Ovary (tissue), 7 donors: ENCODE measurements at regions not wholly inside any gene's neighbourhood (a gene's known extent, or its start where the extent isn't known, plus 50 kb on each side); places are given as distances from the start of the nearest gene placed in this dataset.

Source experiments
- DNase-seq, 5 donors: peaks; one replicate each; pipeline ENCODE4 v3.0.0-alpha.2; 2019 to 2020
- H3K27ac ChIP-seq, 2 donors: fragments of 200-600 bp; one replicate each; pipeline versions ENCODE4 v1.5.1 to v1.8.0; 2019 to 2022
- H3K27me3 ChIP-seq: fragments of 200-600 bp; one replicate; pipeline ENCODE4 v1.8.0; 2022
- H3K36me3 ChIP-seq: fragments of 200-600 bp; sonication (generic); one replicate; pipeline ENCODE4 v1.5.1; 2019
- H3K4me1 ChIP-seq: one replicate; pipeline ENCODE4 v1.8.1; 2013; ENCODE audit warnings: mild to moderate bottlenecking, moderate library complexity; ENCODE audit not compliant: insufficient read depth
- H3K4me3 ChIP-seq: fragments of 200-600 bp; sonication (generic); one replicate; pipeline ENCODE4 v1.5.1; 2017
- H3K9me3 ChIP-seq, 2 donors: fragments of 200-600 bp in 1 of 2; sonication (generic) in 1 of 2; one replicate each; pipeline versions ENCODE4 v1.5.1 to v1.8.1; 2013 to 2019; ENCODE audit warnings: mild to moderate bottlenecking in 1 of 2, moderate library complexity in 1 of 2
- EP300 ChIP-seq: sonication (generic); formaldehyde crosslinking; IDR thresholded peaks from one replicate; pipeline ENCODE4 v1.6.1; 2017; ENCODE audit warnings: antibody characterized with exemption
- POLR2A ChIP-seq: fragments of 450-650 bp; IDR thresholded peaks from one replicate; pipeline ENCODE4 v1.6.1; 2017; ENCODE audit warnings: antibody characterized with exemption, mild to moderate bottlenecking, moderate library complexity
- WGBS, 3 donors: extraction: QIAGEN DNeasy Blood & Tissue Kit in 1 of 3; methylation state at CpG; one replicate each; pipeline versions ENCODE4 v1.1.5 to v1.1.7; 2013 to 2017; 5-methylcytosine and 5-hydroxymethylcytosine counted together
- intact Hi-C, 4 donors: fragments of 100-400 bp; cut with DNase I; formaldehyde crosslinking; loops; one replicate each; pipeline versions ENCODE4 v1.11.0 to v1.15.1; 2022 to 2023
- TF ChIP-seq, protein P1 (sequence below), 3 donors: fragments of 450-650 bp in 2 of 3; fragments of 200-600 bp in 1 of 3; IDR thresholded peaks; one replicate each; pipeline versions ENCODE4 v1.5.1 to v1.8.0; 2016 to 2022; ENCODE audit warnings: antibody characterized with exemption in 3 of 3, mild to moderate bottlenecking in 1 of 3
- donor health status: DM: no; HTN: no; CAD: no; lungs with moderate emphysema.
- donor health status: DM: no; HTN: no; CAD: no.
- donor health status: Bipolar disorder and iron deficiency.
- donor health status: DM: no; HTN: no; CAD: no.
- donor health status: DM: yes; HTN: yes; CAD: no.

DNA sequence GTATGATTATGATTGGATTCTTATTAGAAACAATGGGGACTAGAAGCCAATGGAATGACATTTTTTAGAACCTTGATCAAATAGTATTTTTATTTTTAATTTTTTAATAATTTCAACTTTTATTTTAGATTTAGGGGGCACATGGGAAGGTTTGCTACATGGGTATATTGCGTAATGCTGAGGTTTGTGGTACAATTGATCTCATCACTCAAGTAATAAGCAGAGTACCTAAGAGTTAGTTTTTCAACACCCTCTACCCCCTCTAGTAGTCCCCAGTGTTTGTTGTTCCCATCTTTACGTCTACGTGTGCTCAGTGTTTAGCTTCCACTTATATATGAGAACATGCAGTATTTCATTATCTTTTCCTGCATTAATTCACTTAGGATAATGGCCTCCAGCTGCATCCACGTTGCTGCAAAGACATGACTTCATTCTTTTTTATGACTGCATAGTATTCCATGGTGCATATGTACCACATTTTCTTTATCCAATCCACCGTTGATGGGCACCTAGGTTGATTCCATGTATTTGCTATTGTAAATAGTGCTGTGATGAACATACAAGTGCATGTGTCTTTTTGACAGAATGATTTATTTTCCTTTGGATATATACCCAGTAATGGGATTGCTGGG is 281.1 kb upstream of the MAN1A1 start:
- 93 to 94% (median 93%) methylated on average over 5 of the region's 5 CpGs for WGBS, 3 donors
- H3K9me3 ChIP-seq: no peaks in the 10 kb centered on the region
- intact Hi-C loops: no loop called here
- no peak overlapping the region for H3K4me3 ChIP-seq
- H3K36me3 ChIP-seq: no peaks in the 10 kb centered on the region
- no peak overlapping the region for H3K27ac ChIP-seq
- H3K27me3 ChIP-seq: no peaks in the 10 kb centered on the region
- DNase-seq: no peak
- no peaks in the 10 kb centered on the region for H3K4me1 ChIP-seq
- TF ChIP-seq EP300 (no peak), POLR2A (no peak)
- TF ChIP-seq, protein P1, sequence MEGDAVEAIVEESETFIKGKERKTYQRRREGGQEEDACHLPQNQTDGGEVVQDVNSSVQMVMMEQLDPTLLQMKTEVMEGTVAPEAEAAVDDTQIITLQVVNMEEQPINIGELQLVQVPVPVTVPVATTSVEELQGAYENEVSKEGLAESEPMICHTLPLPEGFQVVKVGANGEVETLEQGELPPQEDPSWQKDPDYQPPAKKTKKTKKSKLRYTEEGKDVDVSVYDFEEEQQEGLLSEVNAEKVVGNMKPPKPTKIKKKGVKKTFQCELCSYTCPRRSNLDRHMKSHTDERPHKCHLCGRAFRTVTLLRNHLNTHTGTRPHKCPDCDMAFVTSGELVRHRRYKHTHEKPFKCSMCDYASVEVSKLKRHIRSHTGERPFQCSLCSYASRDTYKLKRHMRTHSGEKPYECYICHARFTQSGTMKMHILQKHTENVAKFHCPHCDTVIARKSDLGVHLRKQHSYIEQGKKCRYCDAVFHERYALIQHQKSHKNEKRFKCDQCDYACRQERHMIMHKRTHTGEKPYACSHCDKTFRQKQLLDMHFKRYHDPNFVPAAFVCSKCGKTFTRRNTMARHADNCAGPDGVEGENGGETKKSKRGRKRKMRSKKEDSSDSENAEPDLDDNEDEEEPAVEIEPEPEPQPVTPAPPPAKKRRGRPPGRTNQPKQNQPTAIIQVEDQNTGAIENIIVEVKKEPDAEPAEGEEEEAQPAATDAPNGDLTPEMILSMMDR (IDR thresholded peaks at IDR 0.05): no peak

DNA sequence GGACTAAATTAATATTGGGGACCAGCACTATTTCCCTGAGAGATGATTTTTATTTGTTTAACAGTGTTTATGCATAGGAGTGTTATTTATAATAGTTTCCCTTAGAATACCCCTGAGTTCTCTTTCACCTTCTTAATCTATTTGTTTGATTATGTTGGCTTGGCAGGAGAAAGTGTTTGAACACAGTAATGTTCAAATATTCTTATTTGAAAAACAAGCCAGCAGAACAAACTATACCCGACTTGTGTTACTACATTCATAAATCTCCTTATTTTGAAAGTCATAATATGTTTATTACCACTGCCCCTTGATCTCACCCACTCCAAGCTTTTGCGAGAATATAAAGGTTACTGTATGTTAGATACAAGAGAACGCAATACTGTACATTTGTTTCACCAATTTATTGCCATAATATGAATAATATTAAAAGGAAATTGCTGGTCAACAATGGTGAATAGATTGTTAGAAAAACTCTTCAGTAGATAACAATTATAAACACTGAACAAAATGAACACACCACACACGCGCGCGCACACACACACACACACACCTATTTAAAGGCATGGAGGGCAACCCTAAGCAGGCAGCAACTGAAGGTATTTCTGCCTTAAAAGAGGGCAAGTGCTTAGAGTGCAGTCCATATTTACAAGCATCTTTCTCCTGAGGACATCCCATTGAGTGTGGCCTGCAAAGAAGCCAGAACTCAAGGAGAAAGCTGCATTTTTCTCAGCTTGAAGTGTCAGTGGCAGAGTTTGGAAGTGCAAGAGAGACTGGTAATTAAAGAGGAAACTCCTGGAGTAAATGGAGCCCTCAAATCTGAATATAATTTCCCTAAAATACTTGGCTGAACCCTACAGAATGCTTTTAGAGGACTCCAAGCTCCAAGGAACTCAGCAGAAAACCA is 279.4 kb upstream of the MAN1A1 start:
- no peaks in the 10 kb centered on the region for H3K4me1 ChIP-seq
- no peaks in the 10 kb centered on the region for H3K27me3 ChIP-seq
- DNase-seq: no peak
- H3K36me3 ChIP-seq: no peaks in the 10 kb centered on the region
- 58 to 72% (median 63%) methylated on average over 7 of the region's 7 CpGs for WGBS, 3 donors
- no peak overlapping the region for H3K27ac ChIP-seq
- H3K9me3 ChIP-seq: no peaks in the 10 kb centered on the region
- no peak overlapping the region for H3K4me3 ChIP-seq
- intact Hi-C loops: no loop called here
- TF ChIP-seq EP300: no peak
- TF ChIP-seq, protein P1 (IDR thresholded peaks at IDR 0.05): no peak
- TF ChIP-seq POLR2A: no peak

DNA sequence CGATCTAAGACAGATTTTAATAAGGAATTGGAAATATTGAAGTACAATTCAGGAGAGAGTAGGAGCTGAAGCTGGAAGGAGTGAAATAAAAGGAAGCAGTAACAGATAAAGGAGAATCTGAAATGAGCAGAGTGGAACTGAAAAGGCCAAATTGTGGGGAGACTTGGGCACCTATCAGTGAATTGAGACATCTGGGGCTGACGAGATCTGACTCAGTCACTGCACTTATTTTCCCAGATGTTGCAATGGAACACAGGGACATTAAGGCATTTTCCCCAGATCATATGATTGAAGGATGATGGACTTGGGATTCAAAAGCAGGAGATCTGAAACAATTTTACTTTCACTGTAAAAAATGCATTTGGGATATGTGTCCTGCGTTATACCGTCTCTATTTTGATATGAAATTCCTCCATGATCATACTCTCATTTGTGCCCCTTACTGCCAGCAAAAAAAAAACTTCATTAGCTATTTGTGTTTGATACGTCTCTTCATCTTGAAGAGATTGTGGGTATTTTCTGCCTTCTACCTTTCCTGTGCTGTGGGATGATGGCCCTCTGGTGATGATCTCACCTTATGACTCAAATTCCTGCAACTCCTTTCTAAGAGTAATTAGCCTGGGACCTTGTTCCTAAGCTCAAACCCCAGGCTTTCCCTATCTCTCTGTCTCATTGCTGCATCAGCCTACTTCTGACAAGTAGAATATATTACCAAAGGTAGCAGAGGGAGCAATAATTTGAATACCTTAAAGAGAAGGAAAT is 278.5 kb upstream of the MAN1A1 start:
- 61 to 77% (median 66%) methylated on average over 5 of the region's 5 CpGs for WGBS, 3 donors
- TF ChIP-seq, protein P1 (IDR thresholded peaks at IDR 0.05): no peak
- no peak for TF ChIP-seq EP300
- no peak for TF ChIP-seq POLR2A
- no peak overlapping the region for H3K27ac ChIP-seq
- no peaks in the 10 kb centered on the region for H3K27me3 ChIP-seq
- no peak for DNase-seq
- no peaks in the 10 kb centered on the region for H3K9me3 ChIP-seq
- no peaks in the 10 kb centered on the region for H3K36me3 ChIP-seq
- H3K4me1 ChIP-seq: no peaks in the 10 kb centered on the region
- intact Hi-C loops: no loop called here
- H3K4me3 ChIP-seq: no peak overlapping the region

- no peaks in the 10 kb centered on the region for H3K36me3 ChIP-seq
- no peak for DNase-seq
- TF ChIP-seq, protein P1 (IDR thresholded peaks at IDR 0.05): no peak
- TF ChIP-seq POLR2A (no peak), EP300 (no peak)
- H3K9me3 ChIP-seq: no peaks in the 10 kb centered on the region
- intact Hi-C loops: no loop called here
- H3K4me3 ChIP-seq: no peak overlapping the region
- no peaks in the 10 kb centered on the region for H3K27me3 ChIP-seq
- no peaks in the 10 kb centered on the region for H3K4me1 ChIP-seq
- 82 to 89% (median 83%) methylated on average over 4 of the region's 4 CpGs for WGBS, 3 donors
- no peak overlapping the region for H3K27ac ChIP-seq
Measured at GRCh38 chr6:119626884-119627619, 277.5 kb upstream of the MAN1A1 start.
